ENCODE measurements at regions not wholly inside any gene's neighbourhood (a gene's known extent, or its start where the extent isn't known, plus 50 kb on each side); places are given as distances from the start of the nearest gene placed in this dataset.
"Not testable (repeated sequence)": the region's sequence is repeated elsewhere in the genome, so short reads cannot be mapped to it uniquely, and the experiment has no call there.

DNA sequence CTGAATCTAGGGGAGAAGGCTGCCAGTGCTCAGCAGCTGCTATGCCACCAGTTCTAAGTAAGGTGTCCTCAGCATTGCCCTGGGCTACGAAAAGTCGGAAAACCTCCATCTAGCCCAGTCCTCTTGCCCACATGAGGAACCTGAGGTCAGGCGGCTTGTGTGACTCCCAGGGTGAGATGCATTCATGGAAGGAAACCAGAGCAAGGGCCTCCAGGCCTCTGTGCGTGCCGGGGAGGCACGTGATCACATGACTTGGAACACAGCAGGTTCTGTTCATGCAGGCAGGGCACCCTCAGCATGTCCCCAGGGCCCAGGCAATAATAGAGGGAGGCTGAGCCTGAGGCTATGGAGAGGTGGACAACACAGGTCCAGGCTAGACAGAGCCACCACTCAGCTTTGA, 312.5 kb upstream of the DUSP10 start:
- Mint-ChIP-seq H3K36me3 (ENCODE audit: insufficient read depth, unreplicated experiment) (no peaks in the 10 kb centered on the region), H3K27me3 (ENCODE audit: unreplicated experiment) (no peaks in the 10 kb centered on the region), H3K4me1 (ENCODE audit: low read depth, unreplicated experiment) (no peaks in the 10 kb centered on the region), H3K4me3 (ENCODE audit: low read depth, unreplicated experiment) (no peak overlapping the region), H3K9me3 (ENCODE audit: low read depth, unreplicated experiment) (no peaks in the 10 kb centered on the region), H3K27ac (ENCODE audit: unreplicated experiment) (no peak overlapping the region)
- CTCF ChIA-PET, result no interaction called here
- no peak for DNase-seq
- intact Hi-C loops (cut with micrococcal nuclease; ENCODE audit: unreplicated experiment), result no loop called here
- TF ChIP-seq, protein P1, sequence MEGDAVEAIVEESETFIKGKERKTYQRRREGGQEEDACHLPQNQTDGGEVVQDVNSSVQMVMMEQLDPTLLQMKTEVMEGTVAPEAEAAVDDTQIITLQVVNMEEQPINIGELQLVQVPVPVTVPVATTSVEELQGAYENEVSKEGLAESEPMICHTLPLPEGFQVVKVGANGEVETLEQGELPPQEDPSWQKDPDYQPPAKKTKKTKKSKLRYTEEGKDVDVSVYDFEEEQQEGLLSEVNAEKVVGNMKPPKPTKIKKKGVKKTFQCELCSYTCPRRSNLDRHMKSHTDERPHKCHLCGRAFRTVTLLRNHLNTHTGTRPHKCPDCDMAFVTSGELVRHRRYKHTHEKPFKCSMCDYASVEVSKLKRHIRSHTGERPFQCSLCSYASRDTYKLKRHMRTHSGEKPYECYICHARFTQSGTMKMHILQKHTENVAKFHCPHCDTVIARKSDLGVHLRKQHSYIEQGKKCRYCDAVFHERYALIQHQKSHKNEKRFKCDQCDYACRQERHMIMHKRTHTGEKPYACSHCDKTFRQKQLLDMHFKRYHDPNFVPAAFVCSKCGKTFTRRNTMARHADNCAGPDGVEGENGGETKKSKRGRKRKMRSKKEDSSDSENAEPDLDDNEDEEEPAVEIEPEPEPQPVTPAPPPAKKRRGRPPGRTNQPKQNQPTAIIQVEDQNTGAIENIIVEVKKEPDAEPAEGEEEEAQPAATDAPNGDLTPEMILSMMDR (IDR thresholded peaks at IDR 0.05; ENCODE audit: unreplicated experiment), result no peak
- BruUV-seq (replicated peaks), result no TSS peak

DNA sequence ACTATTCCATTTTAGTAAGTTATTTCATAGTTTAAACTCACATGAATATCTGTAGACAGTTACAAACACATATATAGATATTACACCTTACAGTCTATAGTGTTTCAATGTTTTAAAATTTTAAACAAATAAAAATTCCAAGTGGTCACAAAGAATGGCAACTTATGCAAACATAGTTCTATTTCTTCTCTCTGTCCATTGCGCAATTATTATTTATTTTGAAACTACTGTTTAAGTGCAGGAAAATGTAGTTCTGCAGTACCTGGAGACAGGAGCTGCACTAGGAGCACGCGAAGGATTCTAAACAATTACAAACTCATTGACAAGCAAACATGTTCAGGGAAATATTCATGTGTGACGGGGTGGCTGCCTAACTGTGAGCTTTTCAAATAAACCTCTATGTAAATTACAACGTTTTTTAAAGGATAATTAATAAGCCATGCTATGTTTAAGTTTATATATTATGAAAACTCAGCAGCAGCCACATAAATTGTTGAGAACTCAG, 312.0 kb upstream of the DUSP10 start:
- Mint-ChIP-seq H3K27ac (ENCODE audit: unreplicated experiment) (no peak overlapping the region), H3K9me3 (ENCODE audit: low read depth, unreplicated experiment) (no peaks in the 10 kb centered on the region), H3K27me3 (ENCODE audit: unreplicated experiment) (no peaks in the 10 kb centered on the region), H3K4me3 (ENCODE audit: low read depth, unreplicated experiment) (no peak overlapping the region), H3K36me3 (ENCODE audit: insufficient read depth, unreplicated experiment) (no peaks in the 10 kb centered on the region), H3K4me1 (ENCODE audit: low read depth, unreplicated experiment) (no peaks in the 10 kb centered on the region)
- intact Hi-C loops (cut with micrococcal nuclease; ENCODE audit: unreplicated experiment), result no loop called here
- no TSS peak for BruUV-seq (replicated peaks)
- CTCF ChIA-PET, result no interaction called here
- no peak for DNase-seq
- TF ChIP-seq, protein P1 (IDR thresholded peaks at IDR 0.05; ENCODE audit: unreplicated experiment), result no peak

GRCh38 chr1:222051311-222051710, 309.4 kb upstream of the DUSP10 start:
- DNase-seq; BruUV-seq (replicated peaks); H3K27ac Mint-ChIP-seq (ENCODE audit: unreplicated experiment); intact Hi-C loops (cut with micrococcal nuclease; ENCODE audit: unreplicated experiment); H3K4me1 Mint-ChIP-seq (ENCODE audit: low read depth, unreplicated experiment); H3K27me3 Mint-ChIP-seq (ENCODE audit: unreplicated experiment); H3K9me3 Mint-ChIP-seq (ENCODE audit: low read depth, unreplicated experiment); H3K4me3 Mint-ChIP-seq (ENCODE audit: low read depth, unreplicated experiment); H3K36me3 Mint-ChIP-seq (ENCODE audit: insufficient read depth, unreplicated experiment): not testable (repeated sequence)
- CTCF ChIA-PET, result interaction anchor here (1.1 kb wide), 1 partner anchor 10 kb away, joined by 3 read pairs; no protein-coding TSS in a partner anchor

DNA sequence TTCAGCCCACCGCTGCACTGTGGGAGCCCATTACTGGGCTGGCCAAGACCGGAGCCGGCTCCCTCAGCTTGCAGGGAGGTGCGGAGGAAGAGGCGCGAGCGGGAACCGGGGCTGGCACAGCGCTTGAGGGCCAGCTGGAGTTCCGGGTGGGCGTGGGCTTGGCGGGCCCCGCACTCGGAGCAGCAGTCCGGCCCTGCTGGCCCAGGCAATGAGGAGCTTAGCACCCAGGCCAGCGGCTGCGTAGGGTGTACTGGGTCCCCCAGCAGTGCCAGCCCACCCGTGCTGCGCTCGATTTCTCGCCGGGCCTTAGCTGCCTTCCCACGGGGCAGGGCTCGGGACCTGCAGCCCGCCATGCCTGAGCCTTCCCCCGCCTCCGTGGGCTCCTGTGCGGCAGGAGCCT, 307.8 kb upstream of the DUSP10 start:
- H3K9me3 Mint-ChIP-seq (ENCODE audit: low read depth, unreplicated experiment); H3K4me1 Mint-ChIP-seq (ENCODE audit: low read depth, unreplicated experiment); H3K27me3 Mint-ChIP-seq (ENCODE audit: unreplicated experiment); CTCF ChIA-PET; DNase-seq; H3K4me3 Mint-ChIP-seq (ENCODE audit: low read depth, unreplicated experiment); intact Hi-C loops (cut with micrococcal nuclease; ENCODE audit: unreplicated experiment); H3K36me3 Mint-ChIP-seq (ENCODE audit: insufficient read depth, unreplicated experiment); H3K27ac Mint-ChIP-seq (ENCODE audit: unreplicated experiment); BruUV-seq (replicated peaks): not testable (repeated sequence)

DNA sequence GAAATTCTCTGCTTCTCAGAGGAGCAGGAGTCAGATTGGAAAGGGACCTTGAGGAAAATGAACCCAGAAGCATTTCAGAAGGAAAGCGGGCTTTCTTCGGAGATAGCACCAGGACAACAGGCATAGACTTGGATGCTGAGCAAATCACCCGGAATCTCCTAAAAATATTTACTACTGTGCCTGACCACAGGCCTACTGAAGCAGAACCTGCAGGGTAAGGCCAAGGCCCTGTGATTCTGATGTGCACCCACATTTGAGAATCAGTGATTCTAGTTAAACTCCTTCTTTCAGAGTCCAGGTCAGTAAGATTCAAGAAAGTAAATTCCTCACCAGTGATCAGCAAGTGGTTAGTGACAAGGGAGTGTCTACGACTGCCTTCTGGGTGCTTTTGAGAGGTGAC, 307.3 kb upstream of the DUSP10 start:
- CTCF ChIA-PET, result no interaction called here
- no TSS peak for BruUV-seq (replicated peaks)
- no peak overlapping the region for H3K27ac Mint-ChIP-seq (ENCODE audit: unreplicated experiment)

More for the DNA sequence above, 307.3 kb upstream of the DUSP10 start:
- Mint-ChIP-seq H3K27me3 (ENCODE audit: unreplicated experiment) (no peaks in the 10 kb centered on the region), H3K9me3 (ENCODE audit: low read depth, unreplicated experiment) (no peaks in the 10 kb centered on the region), H3K4me3 (ENCODE audit: low read depth, unreplicated experiment) (no peak overlapping the region), H3K4me1 (ENCODE audit: low read depth, unreplicated experiment) (no peaks in the 10 kb centered on the region), H3K36me3 (ENCODE audit: insufficient read depth, unreplicated experiment) (no peaks in the 10 kb centered on the region)
- TF ChIP-seq, protein P1 (IDR thresholded peaks at IDR 0.05; ENCODE audit: unreplicated experiment), result no peak
- DNase-seq, result no peak
- intact Hi-C loops (cut with micrococcal nuclease; ENCODE audit: unreplicated experiment), result no loop called here

Measured in Calu3 (cell line).